Lower lobe of right lung (tissue), 2 donors: ENCODE measurements at regions not wholly inside any gene's neighbourhood (a gene's known extent, or its start where the extent isn't known, plus 50 kb on each side); places are given as distances from the start of the nearest gene placed in this dataset.

Experiments
- ATAC-seq, 2 donors: fragments of 200-7000 bp; cut with Tn5 transposase; one replicate each; pipeline ENCODE4 v1.9.1; 2020 to 2022; ENCODE audit warnings: mild to moderate bottlenecking in 2 of 2, moderate library complexity in 2 of 2
- DNase-seq: peaks from one replicate; pipeline ENCODE4 v3.0.0-alpha.2; 2020
- H3K27ac ChIP-seq: fragments of 200-600 bp; one replicate; pipeline ENCODE4 v1.8.0; 2022
- H3K27me3 ChIP-seq: fragments of 200-600 bp; one replicate; pipeline ENCODE4 v1.8.0; 2022; ENCODE audit warnings: low read depth
- H3K36me3 ChIP-seq: fragments of 200-600 bp; one replicate; pipeline ENCODE4 v1.8.0; 2022; ENCODE audit warnings: mild to moderate bottlenecking
- H3K4me1 ChIP-seq: fragments of 200-600 bp; one replicate; pipeline ENCODE4 v1.8.0; 2022
- H3K4me3 ChIP-seq: fragments of 200-600 bp; one replicate; pipeline ENCODE4 v1.8.0; 2022; ENCODE audit warnings: mild to moderate bottlenecking
- H3K9me3 ChIP-seq: fragments of 200-600 bp; one replicate; pipeline ENCODE4 v1.8.0; 2022
- CTCF ChIP-seq: fragments of 200-600 bp; IDR thresholded peaks from one replicate; pipeline ENCODE4 v1.8.0; 2022; ENCODE audit warnings: antibody characterized with exemption, mild to moderate bottlenecking
- intact Hi-C: fragments of 100-400 bp; cut with DNase I; formaldehyde crosslinking; loops from one replicate; pipeline ENCODE4 v1.11.0; 2022
- donor health status: DM: no; HTN: yes; CAD: no; lungs with severe emphysema.

GRCh38 chr21:22260274-22260673 lies 1262.1 kb downstream of the NCAM2 start:
- H3K9me3 ChIP-seq = no peaks in the 10 kb centered on the region
- no peak overlapping the region for H3K27ac ChIP-seq
- DNase-seq (no peak), ATAC-seq (no peak)
- no peaks in the 10 kb centered on the region for H3K36me3 ChIP-seq
- no peak overlapping the region for H3K4me3 ChIP-seq
- H3K27me3 ChIP-seq = no peaks in the 10 kb centered on the region
- TF ChIP-seq CTCF = no peak
- intact Hi-C loops = no loop called here
- no peaks in the 10 kb centered on the region for H3K4me1 ChIP-seq

GRCh38 chr21:22263890-22264289 lies 1265.7 kb downstream of the NCAM2 start:
- no peaks in the 10 kb centered on the region for H3K36me3 ChIP-seq
- DNase-seq (no peak), ATAC-seq (no peak)
- no peak overlapping the region for H3K27ac ChIP-seq
- intact Hi-C loops = no loop called here
- no peaks in the 10 kb centered on the region for H3K27me3 ChIP-seq
- H3K4me3 ChIP-seq = no peak overlapping the region
- no peaks in the 10 kb centered on the region for H3K4me1 ChIP-seq
- TF ChIP-seq CTCF = no peak
- no peaks in the 10 kb centered on the region for H3K9me3 ChIP-seq

- intact Hi-C loops = no loop called here
- no peak for ATAC-seq
Measured at GRCh38 chr21:22277341-22277740, 1279.1 kb downstream of the NCAM2 start.

GRCh38 chr21:22278366-22278765 lies 1280.2 kb downstream of the NCAM2 start:
- Histone ChIP-seq H3K9me3 (no peaks in the 10 kb centered on the region), H3K27ac (no peak overlapping the region), H3K4me3 (no peak overlapping the region), H3K4me1 (no peaks in the 10 kb centered on the region), H3K27me3 (no peaks in the 10 kb centered on the region), H3K36me3 (no peaks in the 10 kb centered on the region)
- intact Hi-C loops = no loop called here
- ATAC-seq = no peak
- DNase-seq = no peak
- TF ChIP-seq CTCF = no peak

More at GRCh38 chr21:22277341-22277740, 1279.1 kb downstream of the NCAM2 start:
- Histone ChIP-seq H3K27me3 (no peaks in the 10 kb centered on the region), H3K4me1 (no peaks in the 10 kb centered on the region), H3K4me3 (no peak overlapping the region), H3K9me3 (no peaks in the 10 kb centered on the region), H3K27ac (no peak overlapping the region), H3K36me3 (no peaks in the 10 kb centered on the region)
- no peak for TF ChIP-seq CTCF
- no peak for DNase-seq

GRCh38 chr21:22280851-22281250 lies 1282.6 kb downstream of the NCAM2 start:
- Histone ChIP-seq H3K4me3 (no peak overlapping the region), H3K27me3 (no peaks in the 10 kb centered on the region), H3K36me3 (no peaks in the 10 kb centered on the region), H3K27ac (no peak overlapping the region), H3K4me1 (no peaks in the 10 kb centered on the region), H3K9me3 (no peaks in the 10 kb centered on the region)
- intact Hi-C loops = no loop called here
- DNase-seq = no peak
- no peak for ATAC-seq
- no peak for TF ChIP-seq CTCF
